Fibroblast of villous mesenchyme (primary cell): ENCODE measurements at regions not wholly inside any gene's neighbourhood (a gene's known extent, or its start where the extent isn't known, plus 50 kb on each side); places are given as distances from the start of the nearest gene placed in this dataset.

ENCODE experiments used
- DNase-seq: peaks from one replicate; pipeline ENCODE4 v3.0.0-alpha.2; 2010; ENCODE audit warnings: low read depth
- H3K4me3 ChIP-seq: 2 replicates; pipeline ENCODE4 v1.5.1; 2011; ENCODE audit warnings: low read depth, mild to moderate bottlenecking, low read length
- TF ChIP-seq, protein P1 (sequence below): IDR thresholded peaks from 2 replicates; pipeline ENCODE4 v1.5.1; 2012; ENCODE audit warnings: low read depth, mild to moderate bottlenecking, low read length; ENCODE audit not compliant: insufficient read depth

DNA sequence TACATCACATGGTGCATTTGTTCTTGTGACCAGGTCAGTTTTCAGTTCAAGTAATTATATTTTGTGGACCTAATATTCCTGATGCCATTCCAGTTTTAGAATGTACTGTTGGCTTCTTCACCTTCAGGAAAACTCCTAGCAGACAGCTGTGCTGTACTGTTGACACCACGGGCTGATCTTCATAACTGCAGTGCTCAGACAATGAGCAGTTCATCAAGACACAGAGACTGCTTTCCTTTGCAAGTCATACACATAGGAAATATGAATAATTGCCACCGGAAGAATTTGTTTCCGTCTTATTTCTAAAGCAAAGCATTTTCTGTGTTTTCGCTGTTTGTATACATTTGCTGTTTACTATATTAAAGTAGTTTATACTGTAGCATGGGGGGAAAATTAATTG is 89.8 kb downstream of the C6orf118 start:
- no peak for DNase-seq

DNA sequence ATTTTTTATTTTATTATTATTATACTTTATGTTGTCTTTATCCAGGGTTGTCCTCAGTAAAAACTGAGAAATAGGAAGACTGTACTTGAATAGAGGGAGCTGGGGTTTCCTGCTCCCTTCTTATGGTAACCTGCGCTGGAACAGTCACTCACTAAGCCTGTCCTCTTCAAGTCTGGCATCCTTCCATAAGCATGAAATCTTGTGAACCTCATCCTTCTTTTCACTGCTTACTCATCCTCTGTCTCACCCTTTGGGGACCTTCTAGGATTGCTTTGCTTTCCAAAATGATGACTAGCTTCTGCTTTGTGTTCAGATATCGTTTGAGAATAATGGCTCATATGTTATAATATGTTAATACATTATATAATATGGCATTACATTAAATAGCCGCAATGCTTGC is 90.6 kb downstream of the C6orf118 start:
- no peak for DNase-seq
- TF ChIP-seq, protein P1, sequence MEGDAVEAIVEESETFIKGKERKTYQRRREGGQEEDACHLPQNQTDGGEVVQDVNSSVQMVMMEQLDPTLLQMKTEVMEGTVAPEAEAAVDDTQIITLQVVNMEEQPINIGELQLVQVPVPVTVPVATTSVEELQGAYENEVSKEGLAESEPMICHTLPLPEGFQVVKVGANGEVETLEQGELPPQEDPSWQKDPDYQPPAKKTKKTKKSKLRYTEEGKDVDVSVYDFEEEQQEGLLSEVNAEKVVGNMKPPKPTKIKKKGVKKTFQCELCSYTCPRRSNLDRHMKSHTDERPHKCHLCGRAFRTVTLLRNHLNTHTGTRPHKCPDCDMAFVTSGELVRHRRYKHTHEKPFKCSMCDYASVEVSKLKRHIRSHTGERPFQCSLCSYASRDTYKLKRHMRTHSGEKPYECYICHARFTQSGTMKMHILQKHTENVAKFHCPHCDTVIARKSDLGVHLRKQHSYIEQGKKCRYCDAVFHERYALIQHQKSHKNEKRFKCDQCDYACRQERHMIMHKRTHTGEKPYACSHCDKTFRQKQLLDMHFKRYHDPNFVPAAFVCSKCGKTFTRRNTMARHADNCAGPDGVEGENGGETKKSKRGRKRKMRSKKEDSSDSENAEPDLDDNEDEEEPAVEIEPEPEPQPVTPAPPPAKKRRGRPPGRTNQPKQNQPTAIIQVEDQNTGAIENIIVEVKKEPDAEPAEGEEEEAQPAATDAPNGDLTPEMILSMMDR, result no peak
- H3K4me3 ChIP-seq, result no peak overlapping the region

More for the DNA sequence above, 89.8 kb downstream of the C6orf118 start:
- H3K4me3 ChIP-seq, result no peak overlapping the region
- TF ChIP-seq, protein P1, result no peak

DNA sequence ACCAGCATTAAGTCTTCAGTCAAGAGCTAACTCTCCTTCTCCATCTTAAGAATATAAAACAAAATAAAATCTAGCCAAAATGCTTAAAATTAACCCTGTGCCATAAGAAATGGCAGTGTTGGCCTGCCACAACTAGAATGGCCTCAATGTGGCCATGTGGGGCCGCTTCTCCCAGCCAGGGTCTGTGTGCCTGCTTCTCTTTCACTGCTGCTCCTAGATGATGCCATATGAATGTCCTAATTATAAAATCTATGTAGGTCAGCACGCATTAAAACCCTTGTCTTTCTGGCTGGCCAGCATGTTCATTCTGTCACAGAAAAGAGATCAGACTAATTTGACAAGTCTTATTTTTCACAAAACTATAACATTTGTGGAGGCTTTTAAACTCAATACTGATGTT is 102.6 kb downstream of the C6orf118 start:
- TF ChIP-seq, protein P1, result no peak
- no peak overlapping the region for H3K4me3 ChIP-seq
- DNase-seq, result no peak

DNA sequence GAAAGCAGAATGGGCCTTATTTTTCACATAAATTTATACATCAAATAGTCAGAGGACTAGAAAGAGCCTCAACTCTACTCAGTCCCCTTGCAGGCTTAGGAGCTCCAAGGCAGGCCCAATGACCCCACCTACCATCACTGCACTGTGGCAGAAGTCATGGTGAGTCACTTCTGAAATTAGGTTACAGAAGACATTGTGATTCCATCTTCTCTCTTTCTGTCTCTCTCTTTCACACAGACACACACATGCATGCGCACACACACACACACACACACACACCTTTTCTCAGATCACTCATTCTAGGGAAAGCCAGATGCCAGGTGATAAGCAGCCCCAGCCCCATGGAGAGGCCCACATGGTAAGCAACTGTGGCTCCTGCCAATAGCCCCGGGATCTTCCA is 103.8 kb downstream of the C6orf118 start:
- TF ChIP-seq, protein P1, result no peak
- no peak overlapping the region for H3K4me3 ChIP-seq
- DNase-seq, result no peak

DNA sequence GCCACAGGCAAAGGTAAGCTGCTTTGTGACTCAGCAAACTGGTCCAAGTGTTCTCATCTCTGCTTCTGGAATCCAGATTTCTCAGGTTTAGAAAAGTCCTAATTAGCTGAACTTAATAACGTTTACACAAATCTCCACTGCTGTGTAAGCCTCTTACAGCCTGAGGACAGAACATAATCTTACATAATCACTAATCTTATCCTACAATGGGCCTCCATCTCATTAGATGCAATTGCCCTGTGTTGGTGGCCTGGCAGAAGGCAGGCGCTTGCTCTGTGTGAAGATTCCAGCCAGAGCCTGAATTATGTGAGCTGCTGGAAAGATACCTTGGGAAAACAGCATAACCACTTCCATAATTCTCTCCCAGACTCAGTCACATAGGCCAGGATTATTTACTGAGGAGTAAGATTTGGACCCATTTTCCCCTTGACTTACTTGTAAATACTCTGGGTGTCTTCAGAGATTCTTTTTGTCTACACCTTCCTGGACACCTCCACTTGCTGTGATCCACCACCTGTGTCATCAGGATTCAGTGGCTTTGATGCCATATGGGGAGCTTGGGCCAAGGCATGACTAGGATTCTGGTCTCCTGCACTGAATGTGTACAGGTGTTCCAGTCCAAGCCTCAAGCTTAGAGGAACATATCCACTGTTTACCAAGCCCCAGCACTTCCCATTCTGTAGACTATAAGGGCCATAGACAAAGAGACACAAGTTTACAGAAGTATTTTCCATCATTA is 104.4 kb downstream of the C6orf118 start:
- no peak overlapping the region for H3K4me3 ChIP-seq
- TF ChIP-seq, protein P1, result no peak
- DNase-seq, result no peak

DNA sequence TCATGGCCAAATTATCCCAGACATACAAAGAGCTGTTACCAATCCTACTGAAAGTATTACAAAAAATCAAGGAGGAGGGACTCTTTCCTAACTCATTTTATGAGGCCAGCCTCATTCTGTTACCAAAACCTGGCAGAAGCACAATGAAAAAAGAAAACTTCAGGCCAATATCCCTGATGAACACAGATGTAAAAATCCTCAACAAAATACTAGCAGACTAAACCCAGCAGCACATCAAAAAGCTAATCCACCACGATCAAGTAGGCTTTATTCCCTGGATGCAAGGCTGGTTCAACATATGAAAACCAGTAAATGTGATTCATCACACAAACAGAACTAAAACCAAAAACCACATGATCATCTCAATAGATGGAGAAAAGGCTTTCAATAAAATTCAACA is 109.2 kb downstream of the C6orf118 start:
- DNase-seq, result no peak
- TF ChIP-seq, protein P1, result no peak
- no peak overlapping the region for H3K4me3 ChIP-seq

DNA sequence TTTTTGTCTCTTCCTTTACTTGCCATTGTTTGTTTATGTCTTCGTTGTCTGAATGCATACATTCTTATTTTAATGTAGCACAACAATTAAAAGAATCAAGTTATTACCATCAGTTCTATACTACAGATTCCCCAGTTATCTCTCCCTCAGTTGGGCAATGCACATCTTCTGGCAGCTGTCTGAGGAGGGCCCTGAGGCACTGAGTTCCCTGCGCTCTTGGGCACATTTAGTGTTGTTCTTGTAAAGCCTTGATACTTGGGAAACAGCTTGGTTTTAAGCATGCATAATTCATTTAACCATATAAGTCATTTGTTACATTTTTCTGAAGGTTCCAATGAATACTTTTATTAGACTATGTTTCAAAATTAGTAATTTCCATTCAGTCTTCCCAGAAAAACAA is 117.9 kb downstream of the C6orf118 start:
- no peak overlapping the region for H3K4me3 ChIP-seq
- TF ChIP-seq, protein P1, result no peak
- no peak for DNase-seq
